Panc1 (cell line): ENCODE measurements at regions not wholly inside any gene's neighbourhood (a gene's known extent, or its start where the extent isn't known, plus 50 kb on each side); places are given as distances from the start of the nearest gene placed in this dataset.
"Not testable (repeated sequence)": the region's sequence is repeated elsewhere in the genome, so short reads cannot be mapped to it uniquely, and the experiment has no call there.

Experiments used
- ATAC-seq: fragments of 200-7000 bp; cut with Tn5 transposase; 2 replicates; pipeline ENCODE4 v1.9.1; 2020; ENCODE audit warnings: mild to moderate bottlenecking, moderate library complexity
- BruUV-seq: library from RNA; stranded (reverse); fragments of 400-500 nt; replicated peaks from 2 replicates; lab custom pipeline; 2021; lab: Mats Ljungman, UMichigan
- CTCF ChIA-PET: fragments of 300-600 bp; sonication (Branson Sonifier 250); formaldehyde crosslinking; loops from one replicate; lab custom pipeline; 2022; ENCODE audit warnings: antibody characterized with exemption; lab: Charles Lee
- POLR2A ChIA-PET: fragments of 300-600 bp; sonication (Branson Sonifier 250); formaldehyde crosslinking; loops from one replicate; lab custom pipeline; 2022; ENCODE audit warnings: antibody characterized with exemption; lab: Charles Lee
- DNase-seq: peaks from one replicate; pipeline ENCODE4 v3.0.0-alpha.2; 2010; ENCODE audit warnings: low read depth, low spot score
- H3K27ac ChIP-seq: 2 replicates; pipeline ENCODE4 v1.5.1; 2011; ENCODE audit warnings: mild to moderate bottlenecking, low read length, inconsistent platforms
- H3K27me3 ChIP-seq: fragments of 200-500 bp; sonication (Bioruptor generic); 2 replicates; pipeline ENCODE4 v1.6.0; 2014; ENCODE audit warnings: low read length, inconsistent platforms; ENCODE audit not compliant: control insufficient read depth, insufficient read depth
- H3K36me3 ChIP-seq: fragments of 200-500 bp; sonication (Bioruptor generic); 2 replicates; pipeline ENCODE4 v1.5.1; 2014; ENCODE audit warnings: inconsistent platforms, mild to moderate bottlenecking, low read length, moderate library complexity; ENCODE audit not compliant: control insufficient read depth, insufficient read depth
- H3K4me1 ChIP-seq: 2 replicates; pipeline ENCODE4 v1.5.1; 2011; ENCODE audit warnings: inconsistent platforms, mild to moderate bottlenecking, low read length, moderate library complexity; ENCODE audit not compliant: control insufficient read depth, insufficient read depth
- H3K4me3 ChIP-seq, 2 experiments: 2 replicates each; pipeline ENCODE4 v1.5.1; 2011 to 2012; ENCODE audit warnings: low read depth in 2 of 2, low read length in 2 of 2, mild to moderate bottlenecking in 2 of 2, inconsistent platforms in 1 of 2, moderate library complexity in 1 of 2
- H3K9me3 ChIP-seq: fragments of 200-500 bp; sonication (Bioruptor generic); 2 replicates; pipeline ENCODE4 v1.5.1; 2014; ENCODE audit warnings: low read depth, mild to moderate bottlenecking, inconsistent platforms, low read length, moderate library complexity; ENCODE audit not compliant: control insufficient read depth, insufficient read depth
- POLR2AphosphoS5 ChIP-seq: IDR thresholded peaks from 2 replicates; pipeline ENCODE4 v1.6.1; 2012; ENCODE audit warnings: mild to moderate bottlenecking, low read depth, low read length, moderate library complexity
- SIN3A ChIP-seq: IDR thresholded peaks from 2 replicates; pipeline ENCODE4 v1.6.1; 2012; ENCODE audit warnings: low read depth, mild to moderate bottlenecking, low read length, moderate library complexity, borderline replicate concordance; ENCODE audit not compliant: insufficient read depth
- TCF7L2 ChIP-seq: IDR thresholded peaks from 2 replicates; pipeline ENCODE4 v1.6.1; 2011; ENCODE audit warnings: mild to moderate bottlenecking, low read depth, low read length, inconsistent platforms
- in situ Hi-C: cut with HindIII; loops from 2 replicates; pipeline ENCODE4 v1.10.0; 2016; ENCODE audit warnings: low sequenced_read_pairs, low pct_unique_long_range_greater_than_20kb
- intact Hi-C: fragments of 100-400 bp; cut with micrococcal nuclease; formaldehyde crosslinking; loops from one replicate; pipeline ENCODE4 v1.10.0; 2022; ENCODE audit not compliant: unreplicated experiment
- TF ChIP-seq, protein P1 (sequence below): fragments of 450-650 bp; IDR thresholded peaks from 2 replicates; pipeline ENCODE4 v1.5.1; 2017; ENCODE audit warnings: mild to moderate bottlenecking

DNA sequence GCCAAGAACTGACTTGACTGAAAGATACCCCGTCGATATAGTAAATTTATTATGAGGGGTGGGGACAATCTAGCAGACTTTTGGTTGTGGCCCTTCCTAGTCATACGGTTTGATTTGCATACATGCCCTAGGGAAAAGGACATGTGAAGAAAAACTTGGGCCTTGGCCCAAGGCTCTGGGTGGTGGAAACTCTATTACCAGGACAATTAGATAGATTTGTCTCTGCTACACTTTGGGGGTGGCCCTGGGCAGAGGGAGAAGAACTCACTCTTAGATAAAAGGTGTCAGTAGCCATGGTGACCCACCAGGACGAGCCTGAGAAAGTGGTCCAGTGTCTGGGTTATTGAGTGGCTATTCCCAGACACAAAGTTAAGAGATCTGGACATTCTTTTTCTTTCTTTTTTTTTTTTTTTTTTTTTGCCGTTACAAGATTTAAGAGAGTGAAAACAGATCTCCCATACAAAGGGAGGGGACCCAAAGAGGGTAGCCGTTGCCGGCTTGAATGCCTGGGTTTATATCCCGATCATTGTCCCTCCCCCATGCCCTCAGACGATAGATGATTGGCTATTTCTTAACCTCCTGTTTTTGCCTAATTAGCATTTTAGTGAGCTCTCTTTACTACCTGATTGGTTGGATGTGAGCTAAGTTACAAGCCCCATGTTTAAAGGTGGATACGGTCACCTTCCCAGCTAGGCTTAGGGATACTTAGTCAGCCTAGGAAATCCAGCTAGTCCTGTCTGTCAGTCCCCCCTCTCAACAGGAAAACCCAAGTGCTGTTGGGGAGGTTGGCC is 96.4 kb upstream of the SMAD3 start:
- Histone ChIP-seq H3K27ac (no peak overlapping the region), H3K4me3 (no peak overlapping the region), H3K4me1 (no peaks in the 10 kb centered on the region), H3K27me3 (no peaks in the 10 kb centered on the region), H3K9me3 (no peaks in the 10 kb centered on the region), H3K36me3 (no peaks in the 10 kb centered on the region)
- TF ChIP-seq TCF7L2 = no peak
- DNase-seq (no peak), ATAC-seq (no peak)
- CTCF ChIA-PET = no interaction called here
- in situ Hi-C loops (no loop called here), intact Hi-C loops (no loop called here)
- POLR2A ChIA-PET = interaction anchor here (0.6 to 0.7 kb wide), 2 partner anchors 293 to 674 kb away, joined by 5 to 10 read pairs; no protein-coding TSS in a partner anchor
- no TSS peak for BruUV-seq

DNA sequence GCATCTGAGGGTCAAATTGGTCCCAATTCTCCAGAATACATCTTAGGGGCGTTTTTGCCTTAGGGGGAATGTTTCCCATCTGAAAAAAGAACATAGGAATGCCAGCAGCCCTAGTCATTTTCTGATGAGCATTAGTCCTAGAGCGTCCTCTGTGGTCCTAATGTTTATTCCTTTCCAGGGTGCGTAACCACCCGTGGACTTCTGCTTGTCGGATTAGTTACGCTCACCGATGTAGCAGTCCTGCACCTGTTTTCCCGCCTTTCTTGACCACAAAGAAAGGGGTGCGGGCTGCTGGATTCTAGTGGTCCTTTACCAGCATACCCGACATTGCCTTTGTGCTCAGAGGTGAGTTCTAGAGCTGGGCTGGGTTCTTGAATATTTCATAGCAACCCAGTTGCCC is 91.3 kb upstream of the SMAD3 start:
- CTCF ChIA-PET, in situ Hi-C loops: not testable (repeated sequence)

DNA sequence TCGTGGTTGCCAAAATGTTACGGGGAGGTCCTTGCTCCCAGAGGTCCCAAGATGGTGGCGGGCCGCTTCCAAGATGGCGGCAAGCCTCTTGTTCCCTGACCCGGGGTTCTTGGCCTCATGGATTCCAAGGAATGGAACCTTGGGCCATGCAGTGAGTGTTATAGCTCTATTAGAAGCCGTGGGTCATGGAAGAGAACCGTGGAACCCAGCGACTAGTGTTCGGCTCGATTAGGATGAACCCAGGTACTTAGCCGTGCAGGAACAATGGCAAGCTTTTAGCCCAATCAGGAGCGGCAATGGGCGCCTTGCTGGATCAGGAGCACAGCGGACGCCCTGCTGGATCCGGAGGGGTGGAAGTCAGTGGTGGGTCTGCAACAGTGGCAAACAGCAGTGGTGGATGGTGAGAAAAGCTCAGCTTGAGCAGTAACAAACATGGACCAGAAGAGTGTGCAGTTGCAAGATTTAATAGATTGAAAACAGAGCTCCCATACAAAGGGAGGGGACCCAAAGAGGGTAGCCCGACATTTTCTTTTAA is 89.2 kb upstream of the SMAD3 start:
- DNase-seq, H3K27me3 ChIP-seq, H3K4me3 ChIP-seq, intact Hi-C loops, H3K4me1 ChIP-seq, ATAC-seq, POLR2A ChIA-PET, H3K27ac ChIP-seq, H3K36me3 ChIP-seq, BruUV-seq, H3K9me3 ChIP-seq, CTCF ChIA-PET, in situ Hi-C loops: not testable (repeated sequence)

More for the DNA sequence above, 91.3 kb upstream of the SMAD3 start:
- H3K9me3 ChIP-seq, H3K36me3 ChIP-seq, BruUV-seq, H3K27ac ChIP-seq, H3K4me3 ChIP-seq, H3K27me3 ChIP-seq, POLR2A ChIA-PET, intact Hi-C loops, ATAC-seq, H3K4me1 ChIP-seq, DNase-seq: not testable (repeated sequence)

DNA sequence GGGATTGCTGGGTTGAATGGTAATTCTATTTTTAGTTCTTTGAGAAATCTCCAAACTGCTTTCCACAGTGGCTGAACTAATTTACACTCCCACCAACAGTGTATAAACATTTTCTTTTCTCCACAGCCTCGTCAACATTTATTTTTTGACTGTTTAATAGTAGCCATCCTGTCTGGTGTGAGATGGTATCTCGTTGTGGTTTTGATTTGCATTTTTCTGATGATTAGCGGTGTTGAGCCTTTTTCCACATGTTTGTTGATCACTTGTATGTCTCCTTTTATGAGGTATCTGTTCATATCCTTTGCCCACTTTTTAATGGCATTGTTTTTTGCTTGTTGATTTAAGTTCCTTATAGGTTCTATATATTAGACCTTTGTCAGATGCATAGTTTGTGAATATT is 85.1 kb upstream of the SMAD3 start:
- H3K27ac ChIP-seq, BruUV-seq, H3K27me3 ChIP-seq, POLR2A ChIA-PET, in situ Hi-C loops, CTCF ChIA-PET, H3K4me1 ChIP-seq, DNase-seq, intact Hi-C loops, H3K36me3 ChIP-seq, H3K4me3 ChIP-seq, ATAC-seq, H3K9me3 ChIP-seq: not testable (repeated sequence)

DNA sequence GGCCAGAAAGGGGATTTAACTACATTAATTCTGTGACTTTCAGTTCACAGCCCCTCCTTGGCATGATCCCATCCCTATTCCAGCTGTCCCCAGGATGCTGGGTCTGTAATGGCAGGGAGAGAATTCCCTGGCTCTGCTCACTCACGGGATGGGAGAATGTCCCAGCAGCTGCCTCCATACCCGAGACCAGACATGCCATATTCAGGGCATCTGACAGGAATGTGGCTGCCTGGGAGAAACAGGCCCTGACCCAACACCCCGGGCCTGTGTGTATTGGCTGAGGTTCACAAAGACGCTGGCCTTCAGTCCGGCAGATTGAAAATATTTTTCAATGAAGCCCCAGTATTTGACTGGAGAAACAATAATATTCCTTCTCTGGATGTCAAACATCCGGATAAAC is 83.6 kb upstream of the SMAD3 start:
- in situ Hi-C loops (no loop called here), intact Hi-C loops (no loop called here)
- ChIA-PET CTCF (no interaction called here), POLR2A (no interaction called here)
- Histone ChIP-seq H3K27ac (no peak overlapping the region), H3K4me1 (no peaks in the 10 kb centered on the region), H3K4me3 (no peak overlapping the region), H3K27me3 (no peaks in the 10 kb centered on the region), H3K36me3 (no peaks in the 10 kb centered on the region), H3K9me3 (no peaks in the 10 kb centered on the region)
- ATAC-seq (no peak), DNase-seq (no peak)
- no peak for TF ChIP-seq SIN3A
- TF ChIP-seq, protein P1, sequence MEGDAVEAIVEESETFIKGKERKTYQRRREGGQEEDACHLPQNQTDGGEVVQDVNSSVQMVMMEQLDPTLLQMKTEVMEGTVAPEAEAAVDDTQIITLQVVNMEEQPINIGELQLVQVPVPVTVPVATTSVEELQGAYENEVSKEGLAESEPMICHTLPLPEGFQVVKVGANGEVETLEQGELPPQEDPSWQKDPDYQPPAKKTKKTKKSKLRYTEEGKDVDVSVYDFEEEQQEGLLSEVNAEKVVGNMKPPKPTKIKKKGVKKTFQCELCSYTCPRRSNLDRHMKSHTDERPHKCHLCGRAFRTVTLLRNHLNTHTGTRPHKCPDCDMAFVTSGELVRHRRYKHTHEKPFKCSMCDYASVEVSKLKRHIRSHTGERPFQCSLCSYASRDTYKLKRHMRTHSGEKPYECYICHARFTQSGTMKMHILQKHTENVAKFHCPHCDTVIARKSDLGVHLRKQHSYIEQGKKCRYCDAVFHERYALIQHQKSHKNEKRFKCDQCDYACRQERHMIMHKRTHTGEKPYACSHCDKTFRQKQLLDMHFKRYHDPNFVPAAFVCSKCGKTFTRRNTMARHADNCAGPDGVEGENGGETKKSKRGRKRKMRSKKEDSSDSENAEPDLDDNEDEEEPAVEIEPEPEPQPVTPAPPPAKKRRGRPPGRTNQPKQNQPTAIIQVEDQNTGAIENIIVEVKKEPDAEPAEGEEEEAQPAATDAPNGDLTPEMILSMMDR = no peak
- TF ChIP-seq TCF7L2 = no peak
- TF ChIP-seq POLR2AphosphoS5 = no peak
- BruUV-seq = no TSS peak
